PC-9 (cell line): ENCODE measurements at regions not wholly inside any gene's neighbourhood (a gene's known extent, or its start where the extent isn't known, plus 50 kb on each side); places are given as distances from the start of the nearest gene placed in this dataset.

Experiments
- EZH2 ChIP-seq: fragments of 200-600 bp; sonication (generic); IDR thresholded peaks from 2 replicates; pipeline ENCODE4 v1.8.0; 2017; ENCODE audit warnings: antibody characterized with exemption, low read depth
- TF ChIP-seq, protein P1 (sequence below): fragments of 200-600 bp; sonication (generic); conservative IDR thresholded peaks from 2 replicates; pipeline ENCODE4 v1.6.1; 2017; ENCODE audit warnings: mixed run types, antibody characterized with exemption, mild to moderate bottlenecking, moderate library complexity

DNA sequence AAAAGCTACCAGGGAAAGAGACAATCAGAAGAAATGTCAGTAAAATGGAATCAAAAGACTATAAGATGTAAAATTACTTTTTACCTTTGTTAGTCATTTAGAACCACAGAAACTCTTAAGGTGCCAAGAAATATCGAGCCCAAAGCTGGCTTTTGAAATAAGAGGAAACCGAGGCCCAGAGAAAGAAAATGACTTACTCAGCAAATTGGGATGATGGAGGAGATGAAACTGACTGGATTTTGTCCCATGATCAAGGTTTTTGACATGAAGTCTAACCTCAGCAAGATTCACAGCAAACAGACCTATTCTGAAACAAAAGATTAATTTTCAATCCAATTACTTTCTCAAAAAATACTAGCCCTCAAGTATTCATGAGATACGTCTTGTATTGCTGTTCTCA lies 696.2 kb upstream of the WWC1 start:
- TF ChIP-seq EZH2: no peak
- TF ChIP-seq, protein P1, sequence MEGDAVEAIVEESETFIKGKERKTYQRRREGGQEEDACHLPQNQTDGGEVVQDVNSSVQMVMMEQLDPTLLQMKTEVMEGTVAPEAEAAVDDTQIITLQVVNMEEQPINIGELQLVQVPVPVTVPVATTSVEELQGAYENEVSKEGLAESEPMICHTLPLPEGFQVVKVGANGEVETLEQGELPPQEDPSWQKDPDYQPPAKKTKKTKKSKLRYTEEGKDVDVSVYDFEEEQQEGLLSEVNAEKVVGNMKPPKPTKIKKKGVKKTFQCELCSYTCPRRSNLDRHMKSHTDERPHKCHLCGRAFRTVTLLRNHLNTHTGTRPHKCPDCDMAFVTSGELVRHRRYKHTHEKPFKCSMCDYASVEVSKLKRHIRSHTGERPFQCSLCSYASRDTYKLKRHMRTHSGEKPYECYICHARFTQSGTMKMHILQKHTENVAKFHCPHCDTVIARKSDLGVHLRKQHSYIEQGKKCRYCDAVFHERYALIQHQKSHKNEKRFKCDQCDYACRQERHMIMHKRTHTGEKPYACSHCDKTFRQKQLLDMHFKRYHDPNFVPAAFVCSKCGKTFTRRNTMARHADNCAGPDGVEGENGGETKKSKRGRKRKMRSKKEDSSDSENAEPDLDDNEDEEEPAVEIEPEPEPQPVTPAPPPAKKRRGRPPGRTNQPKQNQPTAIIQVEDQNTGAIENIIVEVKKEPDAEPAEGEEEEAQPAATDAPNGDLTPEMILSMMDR: no peak
